MM.1S (cell line): ENCODE measurements at regions not wholly inside any gene's neighbourhood (a gene's known extent, or its start where the extent isn't known, plus 50 kb on each side); places are given as distances from the start of the nearest gene placed in this dataset.

Experiments used
- EZH2 ChIP-seq: fragments of 300-600 bp; sonication (generic); optimal IDR thresholded peaks from 2 replicates; pipeline ENCODE3; 2017; ENCODE audit warnings: low read depth, mild to moderate bottlenecking, antibody characterized with exemption, low read length, mixed read lengths
- TF ChIP-seq, protein P1 (sequence below): fragments of 300-600 bp; sonication (generic); IDR thresholded peaks from 2 replicates; pipeline ENCODE4 v1.5.1; 2016; ENCODE audit warnings: antibody characterized with exemption, low read length, mixed read lengths

DNA sequence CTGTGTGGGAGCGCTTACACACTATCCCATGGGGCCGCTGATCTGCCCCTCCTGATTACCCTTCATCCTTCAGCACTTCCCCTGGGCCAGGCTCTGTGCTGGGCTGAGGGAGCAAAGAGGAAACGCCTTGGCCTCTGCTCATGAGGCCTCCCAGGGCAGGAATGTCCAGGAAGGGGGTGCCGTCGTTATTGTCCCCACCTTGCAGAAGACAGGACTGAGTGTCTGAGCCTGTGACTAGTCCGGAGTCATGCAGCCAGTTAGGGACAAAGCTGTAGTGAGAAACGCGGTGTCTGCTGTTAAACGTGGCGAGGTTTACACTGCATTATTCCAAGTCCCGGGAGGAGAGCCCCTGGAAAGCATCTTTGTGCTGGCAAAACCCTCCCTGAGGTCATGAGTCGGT is 160.0 kb downstream of the TRIM29 start:
- TF ChIP-seq, protein P1, sequence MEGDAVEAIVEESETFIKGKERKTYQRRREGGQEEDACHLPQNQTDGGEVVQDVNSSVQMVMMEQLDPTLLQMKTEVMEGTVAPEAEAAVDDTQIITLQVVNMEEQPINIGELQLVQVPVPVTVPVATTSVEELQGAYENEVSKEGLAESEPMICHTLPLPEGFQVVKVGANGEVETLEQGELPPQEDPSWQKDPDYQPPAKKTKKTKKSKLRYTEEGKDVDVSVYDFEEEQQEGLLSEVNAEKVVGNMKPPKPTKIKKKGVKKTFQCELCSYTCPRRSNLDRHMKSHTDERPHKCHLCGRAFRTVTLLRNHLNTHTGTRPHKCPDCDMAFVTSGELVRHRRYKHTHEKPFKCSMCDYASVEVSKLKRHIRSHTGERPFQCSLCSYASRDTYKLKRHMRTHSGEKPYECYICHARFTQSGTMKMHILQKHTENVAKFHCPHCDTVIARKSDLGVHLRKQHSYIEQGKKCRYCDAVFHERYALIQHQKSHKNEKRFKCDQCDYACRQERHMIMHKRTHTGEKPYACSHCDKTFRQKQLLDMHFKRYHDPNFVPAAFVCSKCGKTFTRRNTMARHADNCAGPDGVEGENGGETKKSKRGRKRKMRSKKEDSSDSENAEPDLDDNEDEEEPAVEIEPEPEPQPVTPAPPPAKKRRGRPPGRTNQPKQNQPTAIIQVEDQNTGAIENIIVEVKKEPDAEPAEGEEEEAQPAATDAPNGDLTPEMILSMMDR: no peak
- no peak for TF ChIP-seq EZH2
